Muscle layer of duodenum (tissue), 2 donors: ENCODE measurements at regions not wholly inside any gene's neighbourhood (a gene's known extent, or its start where the extent isn't known, plus 50 kb on each side); places are given as distances from the start of the nearest gene placed in this dataset.

Experiments
- H3K27ac ChIP-seq: one replicate; pipeline ENCODE4 v1.7.0; 2013; ENCODE audit warnings: mild to moderate bottlenecking, low read length
- H3K27me3 ChIP-seq: one replicate; pipeline ENCODE4 v1.7.0; 2013; ENCODE audit warnings: low read depth, mild to moderate bottlenecking, control low read depth, low read length
- H3K36me3 ChIP-seq, 2 donors: one replicate each; pipeline ENCODE4 v1.7.0; 2013; ENCODE audit warnings: low read length in 2 of 2, control low read depth in 1 of 2, mild to moderate bottlenecking in 1 of 2; ENCODE audit not compliant: insufficient read depth in 2 of 2, control insufficient read depth in 1 of 2
- H3K4me1 ChIP-seq, 2 donors: one replicate each; pipeline ENCODE4 v1.7.0; 2013; ENCODE audit warnings: low read length in 2 of 2, mild to moderate bottlenecking in 2 of 2, control low read depth in 1 of 2, moderate library complexity in 1 of 2; ENCODE audit not compliant: insufficient read depth in 2 of 2, control insufficient read depth in 1 of 2
- H3K4me3 ChIP-seq, 2 donors: one replicate each; pipeline ENCODE4 v1.7.0; 2013; ENCODE audit warnings: low read length in 2 of 2, low read depth in 1 of 2, mild to moderate bottlenecking in 1 of 2
- H3K9me3 ChIP-seq, 2 donors: one replicate each; pipeline ENCODE4 v1.7.0; 2013; ENCODE audit warnings: low read length in 2 of 2, control low read depth in 1 of 2, mild to moderate bottlenecking in 1 of 2; ENCODE audit not compliant: control insufficient read depth in 1 of 2
- donor health status: healthy.

DNA sequence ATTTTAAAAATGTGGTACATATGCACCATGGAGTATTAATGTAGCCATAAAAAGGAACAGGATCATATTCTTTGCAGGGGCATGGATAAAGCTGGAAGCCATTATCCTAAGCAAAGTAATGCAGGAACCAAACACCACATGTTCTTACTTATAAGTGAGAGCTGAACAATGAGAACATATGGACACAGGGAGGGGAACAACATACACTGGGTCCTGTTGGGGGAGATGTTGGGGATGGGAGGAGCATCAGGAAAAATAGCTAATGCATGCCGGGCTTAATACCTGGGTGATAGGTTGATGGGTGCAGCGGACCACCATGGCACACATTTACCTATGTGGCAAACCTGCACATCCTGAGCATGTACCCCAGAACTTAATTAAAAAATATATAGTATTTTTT, 352.5 kb upstream of the KAZN start:
- no peak overlapping the region for H3K27ac ChIP-seq
- no peak overlapping the region for H3K4me3 ChIP-seq
- no peaks in the 10 kb centered on the region for H3K9me3 ChIP-seq
- no peaks in the 10 kb centered on the region for H3K4me1 ChIP-seq
- H3K36me3 ChIP-seq: no peaks in the 10 kb centered on the region
- no peaks in the 10 kb centered on the region for H3K27me3 ChIP-seq

DNA sequence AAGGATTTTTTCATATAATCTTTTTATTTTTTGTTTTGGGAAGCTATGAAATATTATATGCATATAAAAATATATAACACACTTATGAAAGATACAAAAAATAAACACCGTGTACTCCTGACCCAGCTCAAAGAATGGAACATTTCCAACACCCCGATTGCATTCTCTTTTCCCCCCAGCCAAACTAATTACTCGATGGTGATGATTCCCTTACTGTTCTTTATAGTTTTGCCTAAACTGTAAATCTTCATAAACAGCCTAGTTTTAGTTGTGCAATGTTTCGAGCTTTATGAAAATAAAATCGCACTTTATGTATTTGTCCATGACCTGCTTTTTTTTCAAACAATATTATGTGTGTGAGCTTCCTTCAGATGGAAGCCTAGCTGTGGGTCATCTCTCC, 352.0 kb upstream of the KAZN start:
- Histone ChIP-seq H3K27me3 (no peaks in the 10 kb centered on the region), H3K9me3 (no peaks in the 10 kb centered on the region), H3K4me3 (no peak overlapping the region), H3K4me1 (no peaks in the 10 kb centered on the region), H3K27ac (no peak overlapping the region), H3K36me3 (no peaks in the 10 kb centered on the region)

DNA sequence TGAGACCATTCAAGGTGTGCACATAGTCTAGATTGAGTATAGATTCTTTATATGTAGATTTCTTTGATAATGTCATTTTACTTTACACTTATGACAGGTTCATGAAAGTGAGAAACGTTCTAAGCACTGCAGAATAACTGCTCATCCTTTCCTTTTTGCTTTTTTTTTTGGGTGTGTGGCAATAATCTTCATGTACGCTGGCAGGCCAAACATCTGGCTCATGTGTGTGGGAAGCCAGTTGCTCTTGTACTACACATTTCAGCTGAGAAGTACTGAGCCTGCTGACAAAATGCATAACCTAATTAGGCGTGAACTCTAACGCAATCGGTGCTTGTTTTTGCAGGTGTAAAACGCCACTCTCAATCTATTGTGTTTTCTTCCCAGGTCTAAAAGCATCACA, 350.8 kb upstream of the KAZN start:
- H3K4me3 ChIP-seq: no peak overlapping the region
- H3K36me3 ChIP-seq: no peaks in the 10 kb centered on the region
- H3K9me3 ChIP-seq: no peaks in the 10 kb centered on the region
- H3K27me3 ChIP-seq: no peaks in the 10 kb centered on the region
- no peaks in the 10 kb centered on the region for H3K4me1 ChIP-seq
- H3K27ac ChIP-seq: no peak overlapping the region

DNA sequence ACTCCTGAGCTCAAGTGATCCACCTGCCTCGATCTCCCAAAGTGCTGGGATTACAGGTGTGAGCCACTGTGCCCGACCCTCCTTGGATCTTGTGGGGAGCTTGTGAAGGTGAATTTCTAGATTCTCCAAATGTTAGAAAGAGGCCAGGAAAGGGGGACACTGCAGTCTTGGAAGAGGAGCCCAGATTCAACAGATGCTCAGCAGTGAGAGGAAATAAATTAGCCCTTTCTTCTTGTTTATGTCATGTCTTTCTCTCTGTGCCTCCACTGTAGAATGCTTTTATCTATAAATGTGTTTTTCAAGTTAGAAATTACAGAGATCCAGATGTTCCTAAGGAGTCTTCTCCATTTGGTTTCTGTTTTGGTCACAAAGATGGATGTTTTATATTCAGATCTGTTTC, 346.6 kb upstream of the KAZN start:
- H3K27ac ChIP-seq: no peak overlapping the region
- H3K27me3 ChIP-seq: no peaks in the 10 kb centered on the region
- H3K4me3 ChIP-seq: no peak overlapping the region
- H3K4me1 ChIP-seq: peaks cover 0 to 4% of the 10 kb centered on the region in 2 donors
- no peaks in the 10 kb centered on the region for H3K36me3 ChIP-seq
- H3K9me3 ChIP-seq: no peaks in the 10 kb centered on the region

DNA sequence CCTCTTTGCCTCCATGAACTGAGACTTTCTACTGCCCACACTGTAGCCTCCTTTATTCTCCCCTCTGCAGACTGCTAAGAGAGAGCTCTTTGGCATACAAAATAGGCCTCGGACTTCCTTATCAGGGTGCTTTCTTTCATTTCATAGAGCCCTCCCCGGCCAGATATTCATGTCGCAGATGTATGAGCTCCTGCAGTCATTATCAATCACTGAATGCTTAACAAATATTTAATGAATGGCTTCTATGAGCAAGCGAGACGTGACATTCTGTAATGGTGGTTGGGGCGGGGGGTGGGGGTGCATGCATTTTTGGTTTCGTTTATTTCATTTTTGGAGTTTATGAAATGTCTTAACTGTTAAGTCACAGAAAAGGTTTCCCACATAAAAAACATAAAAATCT, 344.8 kb upstream of the KAZN start:
- Histone ChIP-seq H3K36me3 (no peaks in the 10 kb centered on the region), H3K9me3 (no peaks in the 10 kb centered on the region), H3K4me1 (peaks cover 0 to 4% of the 10 kb centered on the region in 2 donors), H3K4me3 (no peak overlapping the region), H3K27ac (no peak overlapping the region), H3K27me3 (no peaks in the 10 kb centered on the region)

DNA sequence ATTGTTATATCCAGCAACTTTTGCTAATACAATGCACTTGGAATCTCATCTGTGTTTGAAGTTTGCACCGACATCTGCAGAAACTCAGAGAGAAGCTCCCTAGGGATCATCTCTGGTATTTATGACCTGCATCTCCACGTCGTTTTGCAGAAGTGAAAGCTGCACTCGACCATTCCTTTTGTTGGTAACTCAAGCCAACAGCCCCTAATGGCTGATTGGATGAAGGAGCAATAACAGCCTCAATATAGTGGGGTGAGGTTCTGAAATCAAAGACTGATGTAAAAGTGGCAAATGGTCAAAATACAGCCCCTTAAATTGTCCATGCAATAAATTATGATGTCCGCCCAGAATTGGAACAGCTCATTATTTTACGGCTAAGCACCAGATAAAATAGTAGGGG, 344.2 kb upstream of the KAZN start:
- H3K9me3 ChIP-seq: no peaks in the 10 kb centered on the region
- H3K4me1 ChIP-seq: peaks cover 0 to 4% of the 10 kb centered on the region in 2 donors
- H3K4me3 ChIP-seq: no peak overlapping the region
- H3K36me3 ChIP-seq: no peaks in the 10 kb centered on the region
- no peaks in the 10 kb centered on the region for H3K27me3 ChIP-seq
- no peak overlapping the region for H3K27ac ChIP-seq

DNA sequence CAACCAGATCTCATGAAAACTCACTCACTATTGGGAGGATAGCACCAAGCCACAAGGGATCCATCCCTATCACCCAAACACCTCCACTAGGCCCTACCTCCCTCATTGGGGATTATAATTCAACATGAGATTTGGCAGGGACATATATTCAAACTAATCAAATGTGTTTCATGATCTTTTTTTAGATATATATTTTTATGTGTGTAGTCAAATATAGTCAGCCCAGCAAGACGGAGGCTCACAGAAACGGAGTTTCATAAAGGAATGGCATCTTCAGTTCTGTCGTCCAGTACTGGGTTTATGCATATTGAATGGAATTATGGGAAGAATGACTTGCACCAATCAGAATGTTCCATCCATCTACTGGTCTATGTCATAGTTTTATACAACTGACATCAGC, 343.3 kb upstream of the KAZN start:
- Histone ChIP-seq H3K4me3 (no peak overlapping the region), H3K9me3 (no peaks in the 10 kb centered on the region), H3K27me3 (no peaks in the 10 kb centered on the region), H3K27ac (no peak overlapping the region), H3K4me1 (peaks cover 0 to 4% of the 10 kb centered on the region in 2 donors), H3K36me3 (no peaks in the 10 kb centered on the region)

DNA sequence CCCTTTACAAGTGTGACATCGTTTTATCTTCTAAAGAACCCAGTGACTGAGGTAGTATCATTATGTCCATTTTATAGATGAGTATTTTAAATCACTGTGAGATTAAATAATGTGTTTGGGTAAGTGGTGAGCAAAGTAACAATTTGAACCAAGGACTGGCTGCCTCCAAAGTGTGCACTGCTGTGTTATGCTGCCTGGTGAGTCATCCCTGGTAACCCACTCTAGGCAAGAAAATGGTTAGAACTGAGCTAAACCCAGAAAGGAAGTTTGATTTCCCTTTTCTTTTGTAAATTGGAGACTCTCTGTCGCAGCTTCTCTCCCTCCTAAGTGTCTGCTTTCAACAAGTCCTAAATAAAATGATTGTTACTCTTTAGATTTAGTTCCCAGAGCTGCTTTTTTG, 342.8 kb upstream of the KAZN start:
- no peaks in the 10 kb centered on the region for H3K36me3 ChIP-seq
- no peaks in the 10 kb centered on the region for H3K9me3 ChIP-seq
- H3K4me3 ChIP-seq: no peak overlapping the region
- no peak overlapping the region for H3K27ac ChIP-seq
- H3K27me3 ChIP-seq: no peaks in the 10 kb centered on the region
- H3K4me1 ChIP-seq: peaks cover 0 to 4% of the 10 kb centered on the region in 2 donors

DNA sequence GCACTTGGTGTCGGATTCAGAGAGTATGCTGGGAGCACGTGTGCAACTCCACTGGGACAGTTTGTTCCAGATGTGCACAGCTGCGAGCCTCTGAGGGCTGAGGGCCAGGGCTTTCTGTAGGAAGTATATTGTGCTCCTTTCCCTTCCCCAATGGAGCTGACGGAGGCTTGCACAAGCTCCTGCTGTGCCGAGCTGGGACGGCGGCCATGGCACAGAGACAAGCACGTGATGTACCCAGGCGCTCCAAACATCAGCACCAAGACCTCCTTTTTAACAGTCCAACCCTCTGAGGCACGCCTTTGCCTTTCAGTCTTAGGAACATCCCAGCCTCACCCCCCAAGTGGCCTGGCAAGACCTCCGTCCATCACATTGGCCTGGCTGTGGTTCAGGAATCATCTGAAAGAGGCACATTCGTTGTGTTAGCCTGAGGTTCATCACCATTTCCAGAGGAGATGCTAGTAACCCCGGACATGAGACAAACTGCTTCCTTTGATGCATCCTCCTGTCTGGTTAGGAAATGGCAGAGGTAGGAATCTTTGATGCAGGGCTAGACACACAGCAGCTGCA, 339.2 kb upstream of the KAZN start:
- no peaks in the 10 kb centered on the region for H3K36me3 ChIP-seq
- H3K9me3 ChIP-seq: no peaks in the 10 kb centered on the region
- no peaks in the 10 kb centered on the region for H3K27me3 ChIP-seq
- no peak overlapping the region for H3K27ac ChIP-seq
- H3K4me3 ChIP-seq: no peak overlapping the region
- no peaks in the 10 kb centered on the region for H3K4me1 ChIP-seq

DNA sequence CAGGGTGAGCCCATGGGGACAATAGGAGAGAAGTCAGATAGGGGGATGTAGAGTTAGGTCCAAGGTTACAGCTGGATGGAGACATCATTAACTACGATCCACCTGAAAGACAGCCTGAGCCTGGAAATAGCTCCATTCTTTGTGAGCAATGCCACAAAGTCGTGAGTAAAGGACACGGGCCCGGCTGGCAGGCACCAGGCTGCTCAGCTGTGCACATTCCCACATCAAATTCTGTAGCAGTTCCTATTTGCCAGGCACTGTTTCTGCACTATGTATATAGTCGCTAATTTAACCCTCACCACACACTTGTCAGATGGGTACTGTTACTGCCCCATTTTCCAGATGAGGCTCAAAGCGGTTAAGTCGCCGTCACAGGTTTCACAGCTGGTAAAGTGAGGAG, 338.0 kb upstream of the KAZN start:
- no peaks in the 10 kb centered on the region for H3K4me1 ChIP-seq
- no peak overlapping the region for H3K4me3 ChIP-seq
- no peaks in the 10 kb centered on the region for H3K36me3 ChIP-seq
- no peak overlapping the region for H3K27ac ChIP-seq
- no peaks in the 10 kb centered on the region for H3K27me3 ChIP-seq
- no peaks in the 10 kb centered on the region for H3K9me3 ChIP-seq

DNA sequence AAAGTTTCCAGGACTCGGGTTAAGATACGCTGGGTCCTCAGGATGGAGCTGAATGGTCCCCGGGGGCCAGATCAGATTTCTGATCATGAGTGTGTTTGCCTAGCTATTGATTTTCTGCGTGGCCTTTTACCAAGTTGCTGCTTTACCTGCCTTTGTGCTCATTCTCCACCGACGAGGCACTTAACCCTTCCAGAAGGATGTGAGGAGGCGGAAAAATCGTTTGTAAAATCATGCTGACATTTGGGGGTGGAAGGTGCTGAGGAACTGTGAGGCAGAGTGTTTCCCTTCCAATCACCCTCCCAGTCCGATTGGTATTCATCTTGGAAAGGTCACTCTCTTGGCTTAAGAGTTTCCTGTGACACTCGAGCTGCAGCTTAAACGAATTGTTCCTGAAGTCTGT, 337.1 kb upstream of the KAZN start:
- H3K36me3 ChIP-seq: no peaks in the 10 kb centered on the region
- H3K27me3 ChIP-seq: no peaks in the 10 kb centered on the region
- H3K9me3 ChIP-seq: no peaks in the 10 kb centered on the region
- no peak overlapping the region for H3K27ac ChIP-seq
- no peaks in the 10 kb centered on the region for H3K4me1 ChIP-seq
- H3K4me3 ChIP-seq: no peak overlapping the region

DNA sequence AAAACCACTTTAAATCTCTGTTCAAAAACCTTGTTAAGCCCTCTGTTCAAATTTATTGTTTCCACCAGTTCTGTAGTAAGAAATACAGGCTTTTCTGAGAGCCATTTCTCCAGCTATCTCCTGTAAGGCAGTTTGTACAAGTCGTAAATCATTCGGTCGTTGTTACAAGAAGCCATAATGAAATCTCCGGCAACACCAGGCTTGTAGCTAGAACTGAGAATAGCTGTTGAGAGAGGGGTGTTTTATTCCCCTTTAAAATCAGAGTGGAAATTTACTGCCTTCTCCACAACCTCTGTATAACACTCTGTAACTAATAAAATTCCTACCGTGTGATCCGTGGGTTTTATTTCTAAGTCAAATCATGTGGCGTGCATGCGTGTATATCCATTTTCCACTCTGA, 335.8 kb upstream of the KAZN start:
- H3K27me3 ChIP-seq: no peaks in the 10 kb centered on the region
- no peak overlapping the region for H3K27ac ChIP-seq

More for the DNA sequence above, 335.8 kb upstream of the KAZN start:
- Histone ChIP-seq H3K36me3 (no peaks in the 10 kb centered on the region), H3K4me1 (no peaks in the 10 kb centered on the region), H3K4me3 (no peak overlapping the region), H3K9me3 (no peaks in the 10 kb centered on the region)
